GM12865 (cell line): ENCODE measurements at regions not wholly inside any gene's neighbourhood (a gene's known extent, or its start where the extent isn't known, plus 50 kb on each side); places are given as distances from the start of the nearest gene placed in this dataset.

ENCODE experiments used
- DNase-seq: peaks from one replicate; pipeline ENCODE4 v3.0.0; 2010; ENCODE audit warnings: low read depth
- H3K4me3 ChIP-seq: 2 replicates; pipeline ENCODE4 v1.5.1; 2011; ENCODE audit warnings: mild to moderate bottlenecking, low read depth, low read length, control low read depth
- CTCF ChIP-seq: IDR thresholded peaks from 2 replicates; pipeline ENCODE4 v1.5.1; 2011; ENCODE audit warnings: low read length, control low read depth, low read depth, inconsistent platforms; ENCODE audit not compliant: insufficient read depth; ENCODE audit errors: missing control alignments

GRCh38 chr4:31041853-31042252 is 321.7 kb downstream of the PCDH7 start:
- no peak for DNase-seq
- H3K4me3 ChIP-seq = no peak overlapping the region
- no peak for TF ChIP-seq CTCF

GRCh38 chr4:31043382-31044062 is 323.4 kb downstream of the PCDH7 start:
- H3K4me3 ChIP-seq = no peak overlapping the region
- no peak for DNase-seq
- TF ChIP-seq CTCF = no peak

- no peak for TF ChIP-seq CTCF
- no peak overlapping the region for H3K4me3 ChIP-seq
- no peak for DNase-seq
Measured at GRCh38 chr4:31045151-31045550, 325.0 kb downstream of the PCDH7 start.

- H3K4me3 ChIP-seq = no peak overlapping the region
- TF ChIP-seq CTCF = no peak
- DNase-seq = peak; percentile 4
Measured at GRCh38 chr4:31045724-31046318, 325.7 kb downstream of the PCDH7 start.

DNA sequence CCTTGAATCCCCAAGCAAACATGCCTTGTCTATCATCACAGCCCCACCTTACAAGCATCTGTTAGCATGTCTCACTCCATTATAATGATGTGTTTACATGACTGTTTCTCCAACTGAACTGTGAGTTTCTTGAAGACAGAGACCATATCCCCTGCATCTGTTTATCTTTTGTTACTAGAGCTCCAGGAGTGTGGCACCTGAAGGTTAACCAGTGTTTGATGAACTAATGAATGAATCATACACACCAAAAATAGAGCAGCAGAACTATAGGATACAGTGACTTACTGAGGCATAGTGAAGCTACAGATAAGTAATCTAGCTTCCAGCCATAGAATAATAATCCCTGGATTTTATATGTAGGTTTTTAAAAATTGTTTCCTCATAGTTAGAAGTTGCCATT is 331.0 kb downstream of the PCDH7 start:
- no peak for TF ChIP-seq CTCF

DNA sequence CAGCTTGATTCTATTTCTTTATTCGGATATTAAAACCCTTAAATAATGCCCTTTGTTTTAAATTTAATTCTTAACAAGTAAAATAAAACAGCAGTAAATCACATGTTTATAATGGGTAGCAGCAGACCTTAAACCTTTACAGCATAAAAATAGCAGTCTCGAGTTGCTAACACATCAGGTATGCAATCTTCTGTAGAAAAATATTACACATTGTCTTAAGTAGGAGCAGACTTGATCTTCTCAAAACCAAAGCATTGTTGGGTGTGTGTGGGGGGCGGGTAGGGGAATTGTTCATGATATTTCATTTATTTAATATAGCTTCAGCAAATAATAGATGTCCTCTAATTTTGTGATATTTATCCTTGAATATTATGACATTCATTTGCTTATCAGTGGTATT is 331.4 kb downstream of the PCDH7 start:
- no peak for TF ChIP-seq CTCF
- no peak for DNase-seq
- no peak overlapping the region for H3K4me3 ChIP-seq

More for the DNA sequence above, 331.0 kb downstream of the PCDH7 start:
- no peak for DNase-seq
- no peak overlapping the region for H3K4me3 ChIP-seq

- no peak for TF ChIP-seq CTCF
- no peak for DNase-seq
- no peak overlapping the region for H3K4me3 ChIP-seq
Measured at GRCh38 chr4:31052519-31052918, 332.4 kb downstream of the PCDH7 start.
